ENCODE measurements at regions not wholly inside any gene's neighbourhood (a gene's known extent, or its start where the extent isn't known, plus 50 kb on each side); places are given as distances from the start of the nearest gene placed in this dataset.

- H2AFZ ChIP-seq, result no peak overlapping the region
Observed at GRCh38 chr6:19734519-19734918, 102.7 kb upstream of the ID4 start.

DNA sequence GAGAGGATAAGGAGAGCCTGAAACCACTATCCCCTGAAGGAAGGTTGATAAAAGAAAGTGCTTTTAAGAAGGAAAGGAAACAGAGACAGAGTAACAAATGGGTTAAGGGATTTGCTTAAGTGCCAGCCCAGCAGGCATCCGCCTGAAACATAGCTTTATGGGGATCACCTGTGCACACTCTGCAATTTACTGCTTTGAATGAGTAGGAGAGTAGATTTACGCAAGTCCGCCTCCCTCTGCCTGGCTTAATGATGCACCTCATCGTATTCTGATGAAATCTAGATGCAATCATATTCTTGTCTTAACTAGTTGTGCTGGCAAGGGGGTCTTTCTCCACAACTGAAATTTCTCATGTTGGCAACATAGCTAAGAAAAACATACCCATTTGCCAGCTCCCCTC lies 101.1 kb upstream of the ID4 start:
- no peak overlapping the region for H2AFZ ChIP-seq
- H3K79me2 ChIP-seq, result no peaks in the 10 kb centered on the region
- no peaks in the 10 kb centered on the region for H3K36me3 ChIP-seq (ENCODE audit: control insufficient read depth, insufficient read depth, low read length)
- no peaks in the 10 kb centered on the region for H3K27me3 ChIP-seq (ENCODE audit: control insufficient read depth, insufficient read depth, low read length)
- H3K4me1 ChIP-seq, result no peaks in the 10 kb centered on the region
- no peak for TF ChIP-seq CTCF (IDR thresholded peaks at IDR 0.05)
- no peaks in the 10 kb centered on the region for H3K9me3 ChIP-seq (ENCODE audit: control insufficient read depth, low read length)
- no peak overlapping the region for H3K9ac ChIP-seq
- no peak overlapping the region for H3K4me2 ChIP-seq (ENCODE audit: low read length)
- no peak overlapping the region for H3K27ac ChIP-seq
- H3K4me3 ChIP-seq (ENCODE audit: low read depth, low read length), result no peak overlapping the region

More at GRCh38 chr6:19734519-19734918, 102.7 kb upstream of the ID4 start:
- H3K4me1 ChIP-seq, result no peaks in the 10 kb centered on the region
- no peaks in the 10 kb centered on the region for H3K79me2 ChIP-seq
- H3K27ac ChIP-seq, result no peak overlapping the region
- H3K4me3 ChIP-seq (ENCODE audit: low read depth, low read length), result no peak overlapping the region
- no peaks in the 10 kb centered on the region for H3K27me3 ChIP-seq (ENCODE audit: control insufficient read depth, insufficient read depth, low read length)
- H3K4me2 ChIP-seq (ENCODE audit: low read length), result no peak overlapping the region
- no peak overlapping the region for H3K9ac ChIP-seq
- H3K9me3 ChIP-seq (ENCODE audit: control insufficient read depth, low read length), result no peaks in the 10 kb centered on the region
- H3K36me3 ChIP-seq (ENCODE audit: control insufficient read depth, insufficient read depth, low read length), result no peaks in the 10 kb centered on the region
- no peak for TF ChIP-seq CTCF (IDR thresholded peaks at IDR 0.05)

DNA sequence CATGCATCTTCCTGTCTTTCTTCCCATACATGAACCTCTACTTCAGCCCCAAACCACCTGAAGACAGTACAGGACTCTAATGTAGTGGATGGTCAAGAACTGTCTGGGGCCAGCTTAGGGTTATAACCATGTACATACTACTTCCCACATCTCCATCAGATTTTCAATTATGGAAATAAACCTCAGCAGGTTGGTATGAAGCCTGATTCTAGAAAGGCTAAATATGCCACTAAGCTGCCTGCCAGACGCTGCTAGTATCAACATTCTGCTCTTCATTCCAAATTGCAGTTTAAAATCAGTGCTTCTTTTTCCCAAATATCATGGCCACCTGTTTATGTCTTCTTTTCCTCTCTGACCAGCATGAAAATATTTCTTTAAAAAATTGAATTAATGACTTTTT lies 99.2 kb upstream of the ID4 start:
- no peak overlapping the region for H3K27ac ChIP-seq

GRCh38 chr6:19749722-19750121 lies 87.4 kb upstream of the ID4 start:
- Histone ChIP-seq H2AFZ (no peak overlapping the region), H3K9me3 (ENCODE audit: control insufficient read depth, low read length) (no peaks in the 10 kb centered on the region), H3K36me3 (ENCODE audit: control insufficient read depth, insufficient read depth, low read length) (no peaks in the 10 kb centered on the region), H3K27me3 (ENCODE audit: control insufficient read depth, insufficient read depth, low read length) (no peaks in the 10 kb centered on the region), H3K9ac (no peak overlapping the region), H3K4me1 (no peaks in the 10 kb centered on the region), H3K27ac (no peak overlapping the region), H3K79me2 (no peaks in the 10 kb centered on the region), H3K4me2 (ENCODE audit: low read length) (no peak overlapping the region), H3K4me3 (ENCODE audit: low read depth, low read length) (no peak overlapping the region)
- no peak for TF ChIP-seq CTCF (IDR thresholded peaks at IDR 0.05)

More for the DNA sequence above, 99.2 kb upstream of the ID4 start:
- Histone ChIP-seq H2AFZ (no peak overlapping the region), H3K4me2 (ENCODE audit: low read length) (no peak overlapping the region), H3K79me2 (no peaks in the 10 kb centered on the region), H3K4me1 (no peaks in the 10 kb centered on the region), H3K9me3 (ENCODE audit: control insufficient read depth, low read length) (no peaks in the 10 kb centered on the region), H3K4me3 (ENCODE audit: low read depth, low read length) (no peak overlapping the region), H3K36me3 (ENCODE audit: control insufficient read depth, insufficient read depth, low read length) (no peaks in the 10 kb centered on the region), H3K9ac (no peak overlapping the region), H3K27me3 (ENCODE audit: control insufficient read depth, insufficient read depth, low read length) (no peaks in the 10 kb centered on the region)
- no peak for TF ChIP-seq CTCF (IDR thresholded peaks at IDR 0.05)

- no peak overlapping the region for H3K27ac ChIP-seq
- H3K4me3 ChIP-seq (ENCODE audit: low read depth, low read length), result no peak overlapping the region
- H3K36me3 ChIP-seq (ENCODE audit: control insufficient read depth, insufficient read depth, low read length), result no peaks in the 10 kb centered on the region
- H3K4me2 ChIP-seq (ENCODE audit: low read length), result no peak overlapping the region
- H3K79me2 ChIP-seq, result no peaks in the 10 kb centered on the region
- H3K9me3 ChIP-seq (ENCODE audit: control insufficient read depth, low read length), result no peaks in the 10 kb centered on the region
- no peak overlapping the region for H2AFZ ChIP-seq
- no peaks in the 10 kb centered on the region for H3K27me3 ChIP-seq (ENCODE audit: control insufficient read depth, insufficient read depth, low read length)
- TF ChIP-seq CTCF (IDR thresholded peaks at IDR 0.05), result no peak
- no peak overlapping the region for H3K9ac ChIP-seq
- H3K4me1 ChIP-seq, result no peaks in the 10 kb centered on the region
Observed at GRCh38 chr6:19752746-19753145, 84.4 kb upstream of the ID4 start.

All from parathyroid adenoma (tissue), 2 donors.